ENCODE measurements at regions not wholly inside any gene's neighbourhood (a gene's known extent, or its start where the extent isn't known, plus 50 kb on each side); places are given as distances from the start of the nearest gene placed in this dataset.

DNA sequence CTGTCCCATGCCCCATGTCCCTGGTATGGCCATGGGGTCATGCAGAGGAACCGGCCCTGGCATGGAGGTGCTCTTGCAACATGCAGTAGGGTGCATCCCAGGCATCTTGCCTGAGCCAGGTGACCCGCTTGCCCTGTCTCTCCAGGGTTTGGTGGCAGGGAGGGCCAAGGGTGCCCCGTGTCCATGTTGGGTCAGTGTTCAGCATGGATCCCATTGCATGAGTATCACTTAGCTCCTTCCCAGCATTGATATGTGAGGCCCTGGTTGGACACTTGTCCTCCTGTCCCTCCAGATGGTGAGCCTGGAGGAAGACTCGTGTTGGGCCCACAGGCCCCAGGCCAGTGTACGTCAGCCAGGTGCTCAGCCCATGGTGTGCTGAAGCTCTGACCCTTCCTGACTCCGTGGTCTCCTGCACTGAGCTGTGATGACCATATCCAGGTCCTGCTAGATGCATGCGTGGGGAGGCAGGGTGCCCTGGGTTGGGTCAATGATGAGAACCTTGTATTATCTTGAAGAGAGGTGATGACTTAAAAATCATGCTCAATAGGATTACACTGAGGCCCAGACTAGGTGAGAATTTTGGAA, 205.0 kb downstream of the UBE3A start (continued):
- TF ChIP-seq, protein P1, sequence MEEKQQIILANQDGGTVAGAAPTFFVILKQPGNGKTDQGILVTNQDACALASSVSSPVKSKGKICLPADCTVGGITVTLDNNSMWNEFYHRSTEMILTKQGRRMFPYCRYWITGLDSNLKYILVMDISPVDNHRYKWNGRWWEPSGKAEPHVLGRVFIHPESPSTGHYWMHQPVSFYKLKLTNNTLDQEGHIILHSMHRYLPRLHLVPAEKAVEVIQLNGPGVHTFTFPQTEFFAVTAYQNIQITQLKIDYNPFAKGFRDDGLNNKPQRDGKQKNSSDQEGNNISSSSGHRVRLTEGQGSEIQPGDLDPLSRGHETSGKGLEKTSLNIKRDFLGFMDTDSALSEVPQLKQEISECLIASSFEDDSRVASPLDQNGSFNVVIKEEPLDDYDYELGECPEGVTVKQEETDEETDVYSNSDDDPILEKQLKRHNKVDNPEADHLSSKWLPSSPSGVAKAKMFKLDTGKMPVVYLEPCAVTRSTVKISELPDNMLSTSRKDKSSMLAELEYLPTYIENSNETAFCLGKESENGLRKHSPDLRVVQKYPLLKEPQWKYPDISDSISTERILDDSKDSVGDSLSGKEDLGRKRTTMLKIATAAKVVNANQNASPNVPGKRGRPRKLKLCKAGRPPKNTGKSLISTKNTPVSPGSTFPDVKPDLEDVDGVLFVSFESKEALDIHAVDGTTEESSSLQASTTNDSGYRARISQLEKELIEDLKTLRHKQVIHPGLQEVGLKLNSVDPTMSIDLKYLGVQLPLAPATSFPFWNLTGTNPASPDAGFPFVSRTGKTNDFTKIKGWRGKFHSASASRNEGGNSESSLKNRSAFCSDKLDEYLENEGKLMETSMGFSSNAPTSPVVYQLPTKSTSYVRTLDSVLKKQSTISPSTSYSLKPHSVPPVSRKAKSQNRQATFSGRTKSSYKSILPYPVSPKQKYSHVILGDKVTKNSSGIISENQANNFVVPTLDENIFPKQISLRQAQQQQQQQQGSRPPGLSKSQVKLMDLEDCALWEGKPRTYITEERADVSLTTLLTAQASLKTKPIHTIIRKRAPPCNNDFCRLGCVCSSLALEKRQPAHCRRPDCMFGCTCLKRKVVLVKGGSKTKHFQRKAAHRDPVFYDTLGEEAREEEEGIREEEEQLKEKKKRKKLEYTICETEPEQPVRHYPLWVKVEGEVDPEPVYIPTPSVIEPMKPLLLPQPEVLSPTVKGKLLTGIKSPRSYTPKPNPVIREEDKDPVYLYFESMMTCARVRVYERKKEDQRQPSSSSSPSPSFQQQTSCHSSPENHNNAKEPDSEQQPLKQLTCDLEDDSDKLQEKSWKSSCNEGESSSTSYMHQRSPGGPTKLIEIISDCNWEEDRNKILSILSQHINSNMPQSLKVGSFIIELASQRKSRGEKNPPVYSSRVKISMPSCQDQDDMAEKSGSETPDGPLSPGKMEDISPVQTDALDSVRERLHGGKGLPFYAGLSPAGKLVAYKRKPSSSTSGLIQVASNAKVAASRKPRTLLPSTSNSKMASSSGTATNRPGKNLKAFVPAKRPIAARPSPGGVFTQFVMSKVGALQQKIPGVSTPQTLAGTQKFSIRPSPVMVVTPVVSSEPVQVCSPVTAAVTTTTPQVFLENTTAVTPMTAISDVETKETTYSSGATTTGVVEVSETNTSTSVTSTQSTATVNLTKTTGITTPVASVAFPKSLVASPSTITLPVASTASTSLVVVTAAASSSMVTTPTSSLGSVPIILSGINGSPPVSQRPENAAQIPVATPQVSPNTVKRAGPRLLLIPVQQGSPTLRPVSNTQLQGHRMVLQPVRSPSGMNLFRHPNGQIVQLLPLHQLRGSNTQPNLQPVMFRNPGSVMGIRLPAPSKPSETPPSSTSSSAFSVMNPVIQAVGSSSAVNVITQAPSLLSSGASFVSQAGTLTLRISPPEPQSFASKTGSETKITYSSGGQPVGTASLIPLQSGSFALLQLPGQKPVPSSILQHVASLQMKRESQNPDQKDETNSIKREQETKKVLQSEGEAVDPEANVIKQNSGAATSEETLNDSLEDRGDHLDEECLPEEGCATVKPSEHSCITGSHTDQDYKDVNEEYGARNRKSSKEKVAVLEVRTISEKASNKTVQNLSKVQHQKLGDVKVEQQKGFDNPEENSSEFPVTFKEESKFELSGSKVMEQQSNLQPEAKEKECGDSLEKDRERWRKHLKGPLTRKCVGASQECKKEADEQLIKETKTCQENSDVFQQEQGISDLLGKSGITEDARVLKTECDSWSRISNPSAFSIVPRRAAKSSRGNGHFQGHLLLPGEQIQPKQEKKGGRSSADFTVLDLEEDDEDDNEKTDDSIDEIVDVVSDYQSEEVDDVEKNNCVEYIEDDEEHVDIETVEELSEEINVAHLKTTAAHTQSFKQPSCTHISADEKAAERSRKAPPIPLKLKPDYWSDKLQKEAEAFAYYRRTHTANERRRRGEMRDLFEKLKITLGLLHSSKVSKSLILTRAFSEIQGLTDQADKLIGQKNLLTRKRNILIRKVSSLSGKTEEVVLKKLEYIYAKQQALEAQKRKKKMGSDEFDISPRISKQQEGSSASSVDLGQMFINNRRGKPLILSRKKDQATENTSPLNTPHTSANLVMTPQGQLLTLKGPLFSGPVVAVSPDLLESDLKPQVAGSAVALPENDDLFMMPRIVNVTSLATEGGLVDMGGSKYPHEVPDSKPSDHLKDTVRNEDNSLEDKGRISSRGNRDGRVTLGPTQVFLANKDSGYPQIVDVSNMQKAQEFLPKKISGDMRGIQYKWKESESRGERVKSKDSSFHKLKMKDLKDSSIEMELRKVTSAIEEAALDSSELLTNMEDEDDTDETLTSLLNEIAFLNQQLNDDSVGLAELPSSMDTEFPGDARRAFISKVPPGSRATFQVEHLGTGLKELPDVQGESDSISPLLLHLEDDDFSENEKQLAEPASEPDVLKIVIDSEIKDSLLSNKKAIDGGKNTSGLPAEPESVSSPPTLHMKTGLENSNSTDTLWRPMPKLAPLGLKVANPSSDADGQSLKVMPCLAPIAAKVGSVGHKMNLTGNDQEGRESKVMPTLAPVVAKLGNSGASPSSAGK (IDR thresholded peaks at IDR 0.05): no peak
- TF ChIP-seq ZNF695 (CRISPR knock-in tag; IDR thresholded peaks at IDR 0.05): no peak
- TF ChIP-seq TGIF2 (CRISPR knock-in tag; IDR thresholded peaks at IDR 0.05): no peak
- TF ChIP-seq NR2C1 (IDR thresholded peaks at IDR 0.05): no peak
- no peak for TF ChIP-seq NR2C1 (tag; IDR thresholded peaks at IDR 0.05)
- no peak for TF ChIP-seq ESRRA (IDR thresholded peaks at IDR 0.05; ENCODE audit: borderline replicate concordance, low read depth)
- TF ChIP-seq, protein P2, sequence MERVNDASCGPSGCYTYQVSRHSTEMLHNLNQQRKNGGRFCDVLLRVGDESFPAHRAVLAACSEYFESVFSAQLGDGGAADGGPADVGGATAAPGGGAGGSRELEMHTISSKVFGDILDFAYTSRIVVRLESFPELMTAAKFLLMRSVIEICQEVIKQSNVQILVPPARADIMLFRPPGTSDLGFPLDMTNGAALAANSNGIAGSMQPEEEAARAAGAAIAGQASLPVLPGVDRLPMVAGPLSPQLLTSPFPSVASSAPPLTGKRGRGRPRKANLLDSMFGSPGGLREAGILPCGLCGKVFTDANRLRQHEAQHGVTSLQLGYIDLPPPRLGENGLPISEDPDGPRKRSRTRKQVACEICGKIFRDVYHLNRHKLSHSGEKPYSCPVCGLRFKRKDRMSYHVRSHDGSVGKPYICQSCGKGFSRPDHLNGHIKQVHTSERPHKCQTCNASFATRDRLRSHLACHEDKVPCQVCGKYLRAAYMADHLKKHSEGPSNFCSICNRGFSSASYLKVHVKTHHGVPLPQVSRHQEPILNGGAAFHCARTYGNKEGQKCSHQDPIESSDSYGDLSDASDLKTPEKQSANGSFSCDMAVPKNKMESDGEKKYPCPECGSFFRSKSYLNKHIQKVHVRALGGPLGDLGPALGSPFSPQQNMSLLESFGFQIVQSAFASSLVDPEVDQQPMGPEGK (CRISPR knock-in tag; IDR thresholded peaks at IDR 0.05; ENCODE audit: borderline replicate concordance): no peak
- TF ChIP-seq MITF (IDR thresholded peaks at IDR 0.05): no peak
- TF ChIP-seq MAX (CRISPR knock-in tag; IDR thresholded peaks at IDR 0.05): no peak
- no peak for TF ChIP-seq WHSC1 (IDR thresholded peaks at IDR 0.05; ENCODE audit: low read length)
- TF ChIP-seq, protein P3, sequence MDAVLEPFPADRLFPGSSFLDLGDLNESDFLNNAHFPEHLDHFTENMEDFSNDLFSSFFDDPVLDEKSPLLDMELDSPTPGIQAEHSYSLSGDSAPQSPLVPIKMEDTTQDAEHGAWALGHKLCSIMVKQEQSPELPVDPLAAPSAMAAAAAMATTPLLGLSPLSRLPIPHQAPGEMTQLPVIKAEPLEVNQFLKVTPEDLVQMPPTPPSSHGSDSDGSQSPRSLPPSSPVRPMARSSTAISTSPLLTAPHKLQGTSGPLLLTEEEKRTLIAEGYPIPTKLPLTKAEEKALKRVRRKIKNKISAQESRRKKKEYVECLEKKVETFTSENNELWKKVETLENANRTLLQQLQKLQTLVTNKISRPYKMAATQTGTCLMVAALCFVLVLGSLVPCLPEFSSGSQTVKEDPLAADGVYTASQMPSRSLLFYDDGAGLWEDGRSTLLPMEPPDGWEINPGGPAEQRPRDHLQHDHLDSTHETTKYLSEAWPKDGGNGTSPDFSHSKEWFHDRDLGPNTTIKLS (IDR thresholded peaks at IDR 0.05; ENCODE audit: borderline replicate concordance, low read depth): no peak
